Glutamatergic neuron (in vitro differentiated cells): ENCODE measurements at regions not wholly inside any gene's neighbourhood (a gene's known extent, or its start where the extent isn't known, plus 50 kb on each side); places are given as distances from the start of the nearest gene placed in this dataset.

Experiments used
- DNase-seq: peaks from one replicate; pipeline ENCODE4 v3.0.0; 2022
- H3K27ac Mint-ChIP-seq: one replicate; pipeline ENCODE4 v1.8.0; 2020; ENCODE audit warnings: mild to moderate bottlenecking, mixed read lengths, inconsistent platforms; ENCODE audit not compliant: unreplicated experiment
- H3K27me3 Mint-ChIP-seq: one replicate; pipeline ENCODE4 v1.8.0; 2020; ENCODE audit warnings: mild to moderate bottlenecking, moderate library complexity, mixed read lengths, inconsistent platforms; ENCODE audit not compliant: unreplicated experiment
- H3K36me3 Mint-ChIP-seq: one replicate; pipeline ENCODE4 v1.8.0; 2020; ENCODE audit warnings: mild to moderate bottlenecking, mixed read lengths, inconsistent platforms; ENCODE audit not compliant: unreplicated experiment
- H3K4me1 Mint-ChIP-seq: one replicate; pipeline ENCODE4 v1.8.0; 2020; ENCODE audit warnings: mild to moderate bottlenecking, low read depth, mixed read lengths, inconsistent platforms; ENCODE audit not compliant: unreplicated experiment
- H3K4me3 Mint-ChIP-seq: one replicate; pipeline ENCODE4 v1.8.0; 2020; ENCODE audit warnings: mild to moderate bottlenecking, mixed read lengths, inconsistent platforms; ENCODE audit not compliant: unreplicated experiment
- H3K9me3 Mint-ChIP-seq: one replicate; pipeline ENCODE4 v1.8.0; 2020; ENCODE audit warnings: mild to moderate bottlenecking, moderate library complexity, mixed read lengths, inconsistent platforms; ENCODE audit not compliant: unreplicated experiment
- CTCF ChIP-seq: fragments of 200-600 bp; sonication (generic); IDR thresholded peaks from one replicate; pipeline ENCODE4 v1.5.0; 2021; ENCODE audit not compliant: partially characterized antibody, unreplicated experiment

- no peak for TF ChIP-seq CTCF
- Mint-ChIP-seq H3K27me3 (peaks cover under 1% of the 10 kb centered on the region), H3K27ac (no peak overlapping the region), H3K4me3 (no peak overlapping the region), H3K4me1 (no peaks in the 10 kb centered on the region), H3K9me3 (peaks cover 2% of the 10 kb centered on the region), H3K36me3 (no peaks in the 10 kb centered on the region)
- no peak for DNase-seq
These were observed 139.9 kb upstream of the PITRM1 start for GRCh38 chr10:3312403-3312940.

- no peaks in the 10 kb centered on the region for H3K36me3 Mint-ChIP-seq
- no peaks in the 10 kb centered on the region for H3K27me3 Mint-ChIP-seq
- no peak for DNase-seq
- no peak overlapping the region for H3K27ac Mint-ChIP-seq
- peaks cover 2% of the 10 kb centered on the region for H3K9me3 Mint-ChIP-seq
- TF ChIP-seq CTCF: no peak
- no peak overlapping the region for H3K4me3 Mint-ChIP-seq
- no peaks in the 10 kb centered on the region for H3K4me1 Mint-ChIP-seq
These were observed 137.6 kb upstream of the PITRM1 start for GRCh38 chr10:3310016-3310784.

DNA sequence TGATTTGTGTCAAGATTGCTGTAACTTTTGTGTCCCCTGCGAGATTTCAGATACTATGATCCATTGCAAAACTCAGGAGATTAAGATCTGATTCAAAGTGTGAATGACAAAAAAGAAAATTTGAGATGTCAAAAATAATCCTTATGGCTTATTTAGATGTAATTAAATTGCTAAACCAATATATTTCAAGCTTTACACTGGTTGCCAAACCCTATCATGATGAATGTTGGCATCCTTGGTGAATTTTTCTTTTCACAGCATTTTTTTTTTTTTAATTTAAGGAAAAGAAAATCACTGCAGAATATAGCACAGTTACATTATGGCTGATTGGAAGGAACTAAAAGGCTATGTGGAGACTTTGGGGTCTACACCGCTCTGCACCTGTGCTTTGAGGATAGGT is 133.5 kb upstream of the PITRM1 start:
- H3K4me1 Mint-ChIP-seq: no peaks in the 10 kb centered on the region
- no peak for TF ChIP-seq CTCF
- no peaks in the 10 kb centered on the region for H3K36me3 Mint-ChIP-seq

GRCh38 chr10:3295582-3296151 is 123.1 kb upstream of the PITRM1 start:
- peak overlapping the region; percentile 18 for H3K27ac Mint-ChIP-seq
- peaks cover 3% of the 10 kb centered on the region for H3K36me3 Mint-ChIP-seq

More for the DNA sequence above, 133.5 kb upstream of the PITRM1 start:
- Mint-ChIP-seq H3K4me3 (no peak overlapping the region), H3K9me3 (peaks cover 2% of the 10 kb centered on the region), H3K27ac (no peak overlapping the region), H3K27me3 (no peaks in the 10 kb centered on the region)
- DNase-seq: no peak

More at GRCh38 chr10:3295582-3296151, 123.1 kb upstream of the PITRM1 start:
- DNase-seq: no peak
- no peak for TF ChIP-seq CTCF
- Mint-ChIP-seq H3K27me3 (peaks cover 6% of the 10 kb centered on the region), H3K4me1 (peaks cover 14% of the 10 kb centered on the region), H3K9me3 (peaks cover 2% of the 10 kb centered on the region), H3K4me3 (no peak overlapping the region)
